ENCODE measurements at regions not wholly inside any gene's neighbourhood (a gene's known extent, or its start where the extent isn't known, plus 50 kb on each side); places are given as distances from the start of the nearest gene placed in this dataset.

GRCh38 chr6:113772961-113773360 lies 84.2 kb upstream of the MARCKS start:
- H3K4me3 Mint-ChIP-seq (ENCODE audit: unreplicated experiment), result no peak overlapping the region
- H3K27ac Mint-ChIP-seq (ENCODE audit: unreplicated experiment), result no peak overlapping the region
- H3K36me3 Mint-ChIP-seq (ENCODE audit: unreplicated experiment), result no peaks in the 10 kb centered on the region
- peaks cover 10% of the 10 kb centered on the region for H3K4me1 Mint-ChIP-seq (ENCODE audit: unreplicated experiment)
- no peaks in the 10 kb centered on the region for H3K27me3 Mint-ChIP-seq (ENCODE audit: unreplicated experiment)
- no peak for DNase-seq (ENCODE audit: extremely low spot score, unreplicated experiment)
- TF ChIP-seq, protein P1, sequence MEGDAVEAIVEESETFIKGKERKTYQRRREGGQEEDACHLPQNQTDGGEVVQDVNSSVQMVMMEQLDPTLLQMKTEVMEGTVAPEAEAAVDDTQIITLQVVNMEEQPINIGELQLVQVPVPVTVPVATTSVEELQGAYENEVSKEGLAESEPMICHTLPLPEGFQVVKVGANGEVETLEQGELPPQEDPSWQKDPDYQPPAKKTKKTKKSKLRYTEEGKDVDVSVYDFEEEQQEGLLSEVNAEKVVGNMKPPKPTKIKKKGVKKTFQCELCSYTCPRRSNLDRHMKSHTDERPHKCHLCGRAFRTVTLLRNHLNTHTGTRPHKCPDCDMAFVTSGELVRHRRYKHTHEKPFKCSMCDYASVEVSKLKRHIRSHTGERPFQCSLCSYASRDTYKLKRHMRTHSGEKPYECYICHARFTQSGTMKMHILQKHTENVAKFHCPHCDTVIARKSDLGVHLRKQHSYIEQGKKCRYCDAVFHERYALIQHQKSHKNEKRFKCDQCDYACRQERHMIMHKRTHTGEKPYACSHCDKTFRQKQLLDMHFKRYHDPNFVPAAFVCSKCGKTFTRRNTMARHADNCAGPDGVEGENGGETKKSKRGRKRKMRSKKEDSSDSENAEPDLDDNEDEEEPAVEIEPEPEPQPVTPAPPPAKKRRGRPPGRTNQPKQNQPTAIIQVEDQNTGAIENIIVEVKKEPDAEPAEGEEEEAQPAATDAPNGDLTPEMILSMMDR (IDR thresholded peaks at IDR 0.05), result no peak
- no peaks in the 10 kb centered on the region for H3K9me3 Mint-ChIP-seq (ENCODE audit: unreplicated experiment)

DNA sequence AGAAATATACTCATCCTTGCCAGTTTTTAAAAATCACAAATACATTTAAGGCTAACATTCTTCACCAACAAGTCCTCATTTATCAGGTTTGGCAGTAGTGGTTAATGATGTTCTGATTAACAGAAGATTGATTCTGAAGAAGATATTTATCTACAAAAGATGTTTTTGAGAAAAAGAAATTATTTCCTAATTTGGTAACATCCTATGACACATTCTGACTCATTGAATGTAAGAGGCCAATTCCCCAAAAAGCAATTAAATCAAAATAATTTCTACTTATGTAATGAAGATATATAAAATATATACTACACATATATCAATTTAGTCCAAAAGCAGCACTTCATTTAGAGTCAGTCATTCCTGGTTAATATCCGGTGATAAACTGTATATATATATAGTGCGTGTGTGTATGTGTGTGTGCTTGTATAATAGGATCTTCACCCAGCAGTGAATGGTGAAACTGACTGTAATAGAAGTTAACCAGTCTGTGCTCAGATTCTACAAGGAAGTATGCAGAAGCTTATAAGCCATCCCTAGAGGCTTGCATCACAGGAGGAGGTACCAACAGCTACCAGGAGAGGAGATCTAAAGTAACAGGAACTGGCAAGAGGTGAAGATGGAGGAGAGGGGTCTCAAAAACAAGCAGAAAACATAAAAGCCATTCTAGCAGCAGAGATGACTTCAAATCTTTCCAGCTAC lies 82.9 kb upstream of the MARCKS start:
- no peaks in the 10 kb centered on the region for H3K9me3 Mint-ChIP-seq (ENCODE audit: unreplicated experiment)
- H3K4me1 Mint-ChIP-seq (ENCODE audit: unreplicated experiment), result peaks cover 10% of the 10 kb centered on the region
- no peak overlapping the region for H3K27ac Mint-ChIP-seq (ENCODE audit: unreplicated experiment)
- DNase-seq (ENCODE audit: extremely low spot score, unreplicated experiment), result no peak
- no peak overlapping the region for H3K4me3 Mint-ChIP-seq (ENCODE audit: unreplicated experiment)
- H3K27me3 Mint-ChIP-seq (ENCODE audit: unreplicated experiment), result no peaks in the 10 kb centered on the region
- H3K36me3 Mint-ChIP-seq (ENCODE audit: unreplicated experiment), result no peaks in the 10 kb centered on the region
- TF ChIP-seq, protein P1 (IDR thresholded peaks at IDR 0.05), result no peak

DNA sequence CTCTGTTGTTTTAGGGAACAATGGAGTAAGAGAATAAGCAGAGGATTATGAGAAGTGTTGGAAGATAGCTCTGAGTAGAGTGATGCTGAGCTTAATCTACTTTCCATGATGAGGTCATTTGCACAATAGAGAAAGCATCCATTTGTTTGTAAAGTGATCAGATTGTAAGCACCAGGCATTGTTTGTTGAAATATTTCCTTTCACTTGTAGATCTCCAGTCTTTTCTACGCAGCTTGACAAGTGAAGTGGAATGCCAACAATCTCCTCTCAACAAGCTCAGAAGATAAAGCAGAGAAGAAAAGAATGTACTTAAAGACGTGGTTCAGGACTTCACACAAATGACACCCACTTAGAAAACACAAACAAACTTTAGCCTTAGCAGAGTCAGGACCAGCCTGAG lies 80.1 kb upstream of the MARCKS start:
- no peak overlapping the region for H3K4me3 Mint-ChIP-seq (ENCODE audit: unreplicated experiment)
- no peaks in the 10 kb centered on the region for H3K36me3 Mint-ChIP-seq (ENCODE audit: unreplicated experiment)
- DNase-seq (ENCODE audit: extremely low spot score, unreplicated experiment), result no peak
- H3K9me3 Mint-ChIP-seq (ENCODE audit: unreplicated experiment), result no peaks in the 10 kb centered on the region
- H3K27me3 Mint-ChIP-seq (ENCODE audit: unreplicated experiment), result no peaks in the 10 kb centered on the region
- TF ChIP-seq, protein P1 (IDR thresholded peaks at IDR 0.05), result no peak
- peaks cover 10% of the 10 kb centered on the region for H3K4me1 Mint-ChIP-seq (ENCODE audit: unreplicated experiment)
- H3K27ac Mint-ChIP-seq (ENCODE audit: unreplicated experiment), result no peak overlapping the region

DNA sequence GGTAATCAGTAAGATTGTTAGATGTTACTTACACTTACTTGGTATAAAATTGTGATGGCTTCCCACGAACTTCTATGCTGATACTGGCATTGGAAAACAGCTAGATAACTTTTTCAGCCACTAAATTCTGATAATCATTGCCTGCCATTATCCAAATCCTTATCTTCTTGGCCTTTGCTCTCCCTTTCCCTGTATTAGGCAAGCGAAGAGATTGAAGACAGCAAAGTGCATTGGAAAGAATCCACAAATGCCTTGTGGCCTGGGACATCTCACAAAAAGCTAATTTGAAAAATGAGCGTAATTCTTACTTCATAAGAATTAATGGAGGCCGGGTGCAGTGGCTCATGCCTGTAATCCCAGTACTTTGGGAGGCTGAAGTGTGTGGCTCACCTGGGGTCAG lies 79.5 kb upstream of the MARCKS start:
- Mint-ChIP-seq H3K36me3 (ENCODE audit: unreplicated experiment) (no peaks in the 10 kb centered on the region), H3K27me3 (ENCODE audit: unreplicated experiment) (no peaks in the 10 kb centered on the region), H3K4me3 (ENCODE audit: unreplicated experiment) (no peak overlapping the region), H3K4me1 (ENCODE audit: unreplicated experiment) (peaks cover 10% of the 10 kb centered on the region), H3K9me3 (ENCODE audit: unreplicated experiment) (no peaks in the 10 kb centered on the region), H3K27ac (ENCODE audit: unreplicated experiment) (no peak overlapping the region)
- TF ChIP-seq, protein P1 (IDR thresholded peaks at IDR 0.05), result no peak
- no peak for DNase-seq (ENCODE audit: extremely low spot score, unreplicated experiment)

DNA sequence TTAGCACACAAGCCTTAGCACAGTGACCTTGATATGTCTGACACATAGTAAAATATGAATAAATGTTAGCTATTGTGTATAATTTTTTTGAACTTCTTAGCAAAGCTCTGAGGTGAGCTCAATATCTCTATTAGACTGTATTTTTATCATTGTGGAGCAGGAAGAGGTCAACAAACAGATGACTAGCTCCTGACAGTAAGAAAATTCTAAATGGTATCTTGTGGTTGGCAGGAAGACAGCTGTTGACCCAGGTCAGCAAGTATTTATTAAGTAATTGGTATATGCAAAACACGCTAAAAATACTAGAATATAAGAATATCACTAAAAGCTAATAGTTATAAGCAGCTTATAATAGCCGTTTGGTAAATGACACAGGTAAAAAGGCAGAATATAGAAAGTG lies 77.5 kb upstream of the MARCKS start:
- no peaks in the 10 kb centered on the region for H3K4me1 Mint-ChIP-seq (ENCODE audit: unreplicated experiment)
- H3K36me3 Mint-ChIP-seq (ENCODE audit: unreplicated experiment), result no peaks in the 10 kb centered on the region
- H3K4me3 Mint-ChIP-seq (ENCODE audit: unreplicated experiment), result no peak overlapping the region
- no peaks in the 10 kb centered on the region for H3K27me3 Mint-ChIP-seq (ENCODE audit: unreplicated experiment)
- H3K27ac Mint-ChIP-seq (ENCODE audit: unreplicated experiment), result no peak overlapping the region
- H3K9me3 Mint-ChIP-seq (ENCODE audit: unreplicated experiment), result no peaks in the 10 kb centered on the region
- TF ChIP-seq, protein P1 (IDR thresholded peaks at IDR 0.05), result no peak
- no peak for DNase-seq (ENCODE audit: extremely low spot score, unreplicated experiment)

Measured in osteocyte (in vitro differentiated cells).